Activated CD4-positive, alpha-beta T cell treated with anti-CD3 and anti-CD28 coated beads, Interleukin-2, amount 50 U/mL, for 16 hours (primary cell): ENCODE measurements at regions not wholly inside any gene's neighbourhood (a gene's known extent, or its start where the extent isn't known, plus 50 kb on each side); places are given as distances from the start of the nearest gene placed in this dataset.
A peak's percentile ranks its signal among the peaks of the same experiment; 100 is the strongest.

Source experiments
- DNase-seq: peaks from one replicate; pipeline ENCODE4 v3.0.0-alpha.2; 2020

DNA sequence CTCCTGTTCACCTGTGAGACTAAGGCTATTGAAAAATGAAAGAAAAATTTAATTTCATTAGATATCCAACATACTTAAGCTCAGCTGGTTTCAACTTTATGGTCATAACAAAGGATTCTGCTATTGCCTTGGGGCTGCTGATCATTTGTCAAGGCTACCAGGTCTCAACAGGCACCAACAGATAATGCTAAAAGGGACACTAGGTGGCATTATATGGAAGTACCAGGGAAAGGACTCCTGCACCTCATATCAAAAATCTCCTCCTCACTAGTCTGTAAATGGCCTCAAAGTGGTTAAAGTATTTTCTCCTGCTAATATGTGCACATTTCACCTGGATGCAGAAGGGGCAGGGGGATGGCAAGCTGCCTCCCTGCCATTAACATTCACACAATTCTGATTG, 167.9 kb upstream of the REG3A start:
- no peak for DNase-seq

DNA sequence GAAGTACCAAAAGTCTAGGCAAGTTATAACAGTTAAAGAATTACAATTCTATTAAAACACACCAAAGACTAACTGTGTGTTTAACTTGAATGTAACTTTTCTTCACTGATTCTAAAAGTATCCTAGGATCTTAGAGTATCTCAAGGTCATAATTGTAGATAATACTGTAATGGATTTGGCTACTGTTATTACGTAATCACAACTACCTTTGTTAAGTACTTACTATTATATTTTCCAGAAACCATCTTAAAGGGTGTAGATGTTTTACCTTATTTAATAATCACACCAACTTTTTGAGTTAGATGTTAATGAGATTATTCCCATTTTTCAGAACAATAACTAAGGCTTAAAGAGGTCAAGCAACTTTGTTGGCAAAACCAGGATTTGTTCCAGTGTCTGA, 161.3 kb upstream of the REG3A start:
- DNase-seq = no peak

DNA sequence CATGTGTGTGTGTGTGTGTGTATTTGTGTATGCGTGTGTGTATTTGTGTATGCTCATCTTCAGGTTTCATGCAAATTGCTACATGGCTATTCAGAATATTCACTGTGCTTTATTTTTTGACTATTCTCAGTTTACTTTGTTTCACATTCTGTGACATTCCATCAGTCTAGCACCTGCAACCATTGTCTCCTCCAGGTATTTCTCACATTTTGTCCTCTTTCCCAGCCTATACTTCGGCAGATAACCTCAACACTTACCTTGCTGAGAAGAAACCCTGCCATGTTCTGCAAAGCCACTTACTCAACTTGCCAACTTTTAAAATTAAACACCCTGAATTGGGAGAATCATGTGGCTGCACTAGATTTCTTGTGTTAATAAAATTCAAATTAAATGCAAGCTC, 135.4 kb upstream of the REG3A start:
- DNase-seq = no peak

DNA sequence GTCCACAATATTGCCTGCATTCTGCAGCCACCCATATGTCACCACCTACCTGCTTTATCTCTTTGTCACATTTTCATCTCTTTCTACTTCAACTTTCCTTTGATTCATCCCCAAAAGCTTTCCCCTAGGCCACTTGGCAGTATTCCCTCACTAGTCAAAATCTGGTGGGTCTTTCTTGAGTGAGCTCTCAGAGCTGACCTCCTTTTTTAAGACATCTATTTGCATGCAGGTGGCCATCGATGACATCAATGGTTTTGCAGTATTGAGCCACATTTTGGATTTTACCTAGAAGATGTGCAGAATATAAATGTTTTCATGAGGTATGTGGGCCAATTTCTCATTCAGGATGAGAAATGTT, 133.4 kb upstream of the REG3A start:
- no peak for DNase-seq

DNA sequence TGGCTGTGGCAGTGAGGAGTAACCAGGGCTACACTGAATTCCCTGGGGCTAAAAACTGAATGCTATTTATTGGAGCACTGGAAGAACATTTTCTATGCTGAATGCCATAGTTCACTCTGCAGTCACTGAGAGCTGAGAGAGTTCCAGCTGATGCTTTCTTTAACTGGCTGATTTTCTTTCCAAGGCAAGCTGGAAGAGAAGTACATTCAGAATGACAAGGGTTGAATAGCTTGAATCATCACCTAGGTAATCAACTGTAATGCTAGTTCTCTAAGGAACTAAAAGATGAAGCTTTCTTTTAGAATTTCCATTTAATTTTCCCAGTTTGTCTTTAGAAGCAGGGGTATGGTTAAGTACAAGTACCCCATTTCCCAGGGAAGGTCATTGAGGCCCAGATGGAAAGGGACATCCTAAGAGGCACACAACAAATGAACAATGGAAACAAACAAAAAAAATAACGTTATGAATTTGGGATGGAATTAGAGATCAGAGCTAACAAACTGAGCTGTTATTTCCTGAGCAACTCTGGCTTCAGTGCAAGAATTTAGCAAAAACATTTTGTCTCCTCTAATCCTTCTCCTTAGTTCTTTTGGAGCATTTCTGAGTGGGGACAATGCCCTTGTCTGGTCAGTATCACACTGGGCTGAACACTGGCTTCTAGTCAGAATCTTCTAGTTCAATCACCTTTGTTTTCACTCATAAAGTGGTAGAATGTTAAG, 132.8 kb upstream of the REG3A start:
- no peak for DNase-seq

DNA sequence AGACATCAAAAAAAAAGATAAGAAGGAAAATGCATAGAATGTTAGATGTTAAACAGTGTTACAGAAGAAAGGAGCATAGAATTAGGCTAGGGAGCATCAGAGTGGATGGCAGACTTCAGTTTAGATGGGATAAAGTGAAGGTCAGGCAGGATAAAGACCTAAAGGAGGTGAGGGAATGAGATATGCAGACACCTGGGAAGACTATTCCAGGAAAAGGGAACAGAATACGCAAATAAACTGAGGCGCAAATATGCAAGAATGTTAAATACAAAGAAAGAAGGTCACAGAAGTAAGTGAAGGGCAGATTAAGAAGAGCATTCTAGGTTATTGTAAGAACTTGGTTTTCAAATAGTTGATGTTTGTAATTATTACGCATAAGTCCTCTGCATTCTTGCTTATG, 116.3 kb upstream of the REG3A start:
- no peak for DNase-seq

DNA sequence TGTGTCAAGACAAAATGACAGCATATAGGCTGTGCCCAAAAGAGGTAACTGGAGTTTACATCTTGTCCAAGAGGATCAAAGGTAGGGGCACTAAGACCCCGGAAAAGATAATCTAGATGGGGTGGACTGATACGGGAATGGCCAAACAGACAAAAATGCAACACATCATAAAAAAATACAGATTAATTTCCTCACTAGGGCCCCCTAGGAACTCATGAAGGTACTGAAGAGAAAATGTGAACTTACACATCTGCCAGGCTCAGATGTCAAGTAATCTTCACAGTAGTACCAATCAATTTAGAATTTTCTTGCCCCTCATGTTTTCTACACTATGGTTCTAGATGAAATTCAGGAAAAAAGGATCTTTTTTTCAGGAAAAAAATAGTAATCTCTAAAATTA, 115.6 kb upstream of the REG3A start:
- DNase-seq = no peak

DNA sequence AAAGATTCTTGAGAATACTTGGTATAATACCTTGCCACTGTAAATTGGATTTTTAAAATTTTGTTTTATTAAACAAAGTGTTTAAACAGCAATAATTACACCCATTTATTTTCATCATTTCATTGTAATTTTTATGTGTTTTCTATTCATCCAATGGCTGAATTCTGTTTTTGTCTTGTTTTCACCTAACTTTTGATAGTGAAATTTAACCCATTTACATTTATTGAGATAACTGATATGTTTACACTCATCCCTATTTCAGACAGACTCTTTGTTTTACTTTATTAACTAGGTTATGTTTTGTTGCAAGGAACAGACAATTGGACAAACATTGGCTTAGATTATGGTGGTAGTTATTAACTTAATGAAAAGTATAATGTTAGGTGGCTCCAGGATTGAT, 113.1 kb upstream of the REG3A start:
- DNase-seq = no peak

DNA sequence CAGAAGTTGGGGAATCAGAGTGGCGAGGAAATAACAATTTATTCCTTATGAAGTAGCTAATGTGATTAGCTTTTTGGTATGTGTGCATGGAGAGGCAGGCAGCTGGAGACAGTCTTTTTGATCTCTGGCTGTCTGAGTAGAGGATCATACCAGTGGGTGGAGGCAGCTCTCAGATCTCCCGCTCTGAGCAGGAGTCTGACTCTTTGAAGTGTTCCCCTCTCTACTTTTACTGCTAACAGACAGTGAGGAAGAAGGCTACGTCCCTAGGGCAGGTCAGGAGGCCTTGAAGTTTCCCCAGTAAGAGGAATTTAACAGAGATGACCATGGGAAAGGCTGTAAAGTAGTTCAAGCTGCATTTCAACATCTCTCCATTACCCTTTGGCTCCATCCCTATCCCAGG, 111.9 kb upstream of the REG3A start:
- DNase-seq = no peak

DNA sequence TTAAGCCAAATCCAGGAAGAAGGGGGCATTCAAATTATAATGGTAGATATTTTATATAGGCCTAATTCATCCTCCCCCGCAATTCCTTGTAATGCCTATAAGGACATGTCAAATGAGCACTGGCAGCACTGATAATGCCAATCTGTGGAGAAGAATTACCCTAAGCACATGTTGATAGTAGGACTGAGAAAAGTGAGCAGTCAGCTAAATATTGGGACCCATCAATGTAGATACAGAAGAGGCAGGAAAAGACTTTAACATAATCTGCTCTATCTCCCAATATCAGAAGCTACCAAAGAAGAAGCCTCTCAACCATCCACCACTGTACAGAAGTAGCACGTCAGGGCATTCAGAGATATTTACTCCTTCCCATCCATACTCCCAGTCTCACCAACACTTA, 101.3 kb upstream of the REG3A start:
- DNase-seq = no peak

DNA sequence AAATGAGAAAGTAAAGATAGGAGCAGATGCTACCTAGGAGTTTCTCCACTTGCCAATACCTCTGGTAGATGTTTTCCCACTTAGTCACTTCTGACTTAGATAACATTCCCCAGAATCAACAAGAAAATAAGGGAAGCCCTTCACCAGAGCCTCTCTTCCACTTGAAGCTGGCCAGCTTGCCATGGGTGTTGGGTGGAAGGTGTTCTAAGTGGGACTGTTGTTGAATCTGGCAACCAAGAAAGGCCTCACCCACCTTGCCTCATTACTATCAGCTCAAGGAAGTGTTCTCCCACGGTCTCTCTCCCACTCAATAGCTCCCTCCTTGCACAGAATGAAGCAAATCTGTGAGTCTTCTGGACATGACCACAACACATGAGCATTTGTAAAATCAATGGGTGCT, 100.4 kb upstream of the REG3A start:
- DNase-seq = no peak

DNA sequence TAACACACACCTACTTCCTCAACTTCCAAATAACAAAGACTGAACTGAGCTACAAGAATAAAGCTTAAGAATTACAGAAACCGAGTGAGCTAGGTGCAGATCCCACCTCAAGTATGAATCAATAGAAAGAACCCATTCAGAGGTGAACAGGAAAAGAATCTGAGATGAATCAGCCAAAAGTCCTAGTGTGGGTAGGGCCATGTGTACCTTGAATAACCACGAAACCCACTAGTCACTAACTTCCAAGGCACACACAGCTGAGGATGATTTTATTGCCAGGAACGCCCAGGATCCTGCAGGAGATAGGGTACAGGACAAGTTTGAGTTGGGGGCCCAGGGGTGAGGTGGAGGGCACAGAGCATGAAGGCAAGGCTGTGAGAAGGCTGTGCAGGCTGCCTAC, 99.7 kb upstream of the REG3A start:
- no peak for DNase-seq

DNA sequence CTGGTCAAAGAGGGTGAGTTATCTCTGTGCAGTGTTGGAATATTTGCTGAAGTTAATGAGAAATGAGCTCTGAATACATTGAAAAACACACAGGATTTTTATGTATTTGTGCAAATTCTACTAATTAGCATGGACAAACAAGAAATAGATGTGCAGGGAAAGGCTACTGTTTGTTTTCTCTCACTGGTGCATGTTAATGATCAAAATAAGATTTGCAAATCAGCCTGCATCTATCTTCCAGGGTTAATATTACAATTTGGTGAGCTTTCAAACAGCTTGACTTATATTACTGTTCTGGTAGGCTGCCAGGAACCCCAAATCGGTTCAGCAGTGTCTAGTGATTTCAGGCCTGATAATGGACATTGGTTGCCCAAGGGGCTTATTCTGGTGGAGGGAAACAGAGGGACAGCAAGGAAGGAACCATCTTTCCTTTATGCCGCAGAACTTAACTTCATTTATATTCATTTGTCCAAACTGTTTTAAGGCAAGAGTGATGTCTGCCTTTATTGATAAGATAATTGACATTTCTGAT, 93.8 kb upstream of the REG3A start:
- no peak for DNase-seq

DNA sequence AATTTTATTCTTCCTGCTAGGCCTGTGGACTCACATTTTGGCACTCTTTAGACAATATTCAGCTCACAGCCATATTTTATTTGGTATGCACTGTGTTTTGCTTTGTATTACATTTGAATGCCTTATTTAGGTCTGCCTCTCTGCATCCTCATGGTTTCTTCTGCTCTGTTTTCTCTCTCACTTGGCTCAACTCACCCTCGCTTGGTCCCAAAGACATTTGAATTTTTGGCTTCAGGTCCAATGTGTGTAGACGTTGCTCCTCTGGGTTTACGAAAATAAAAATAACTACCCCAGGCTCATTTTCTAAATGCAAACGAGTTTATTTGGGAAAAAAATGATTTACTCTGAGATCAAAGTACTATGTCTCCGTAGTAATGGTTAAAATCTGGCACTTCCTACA, 91.1 kb upstream of the REG3A start:
- no peak for DNase-seq

DNA sequence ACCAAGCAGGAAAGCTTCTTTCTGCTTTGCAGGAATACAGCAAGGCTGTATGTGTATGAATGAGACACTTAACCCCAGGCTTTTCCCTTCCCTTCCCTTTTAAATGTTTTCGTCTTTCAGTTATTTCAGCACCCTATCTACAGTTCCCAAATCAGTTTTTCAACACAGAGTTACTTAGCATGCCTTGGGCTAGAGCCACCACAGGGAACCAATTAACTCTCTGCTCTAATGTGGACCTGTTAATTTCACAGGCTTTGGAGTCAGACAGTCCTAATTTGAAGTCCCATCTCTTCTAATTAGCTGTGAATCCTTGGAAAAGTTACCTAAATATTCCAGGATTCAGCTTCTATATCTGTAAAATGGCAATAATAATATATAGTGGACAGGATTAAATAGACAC, 89.2 kb upstream of the REG3A start:
- DNase-seq = no peak

DNA sequence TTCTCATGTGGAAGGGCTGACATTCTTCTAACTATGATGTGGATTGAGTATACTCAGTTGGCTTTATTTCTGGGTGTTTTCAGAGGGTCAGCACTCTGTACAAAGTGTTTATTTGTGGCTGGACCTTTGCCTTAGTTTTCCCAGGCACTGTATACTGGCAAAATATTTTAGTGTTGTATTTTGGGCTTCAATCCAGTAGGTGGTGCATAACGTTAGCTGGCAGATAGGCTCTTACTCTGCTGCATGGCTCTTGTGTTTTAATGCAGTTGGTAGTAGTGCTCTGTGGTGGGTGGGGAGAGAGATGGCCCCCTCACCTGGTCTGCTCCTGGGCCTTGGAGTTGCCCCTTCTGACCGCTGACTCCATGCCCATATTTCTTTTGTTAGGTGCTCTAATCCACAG, 75.6 kb upstream of the REG3A start:
- no peak for DNase-seq

DNA sequence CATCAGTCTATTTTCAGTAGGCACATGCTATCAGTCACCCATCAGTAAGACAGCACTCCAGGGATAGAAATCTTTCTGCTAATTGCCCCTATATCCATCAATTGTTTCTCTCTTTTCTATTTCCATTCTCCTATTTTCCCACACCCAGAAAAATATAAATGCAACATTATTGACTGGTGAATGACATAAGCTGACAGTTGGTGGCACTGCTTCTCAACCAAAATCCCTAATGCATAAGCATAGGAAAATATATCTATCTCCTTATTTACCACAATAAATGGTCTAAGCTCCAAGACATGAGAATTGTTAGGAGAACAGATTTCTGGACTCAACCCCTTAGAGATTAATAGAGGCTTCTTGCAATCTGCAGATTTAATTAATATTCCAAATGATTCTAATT, 64.0 kb upstream of the REG3A start:
- DNase-seq = no peak

DNA sequence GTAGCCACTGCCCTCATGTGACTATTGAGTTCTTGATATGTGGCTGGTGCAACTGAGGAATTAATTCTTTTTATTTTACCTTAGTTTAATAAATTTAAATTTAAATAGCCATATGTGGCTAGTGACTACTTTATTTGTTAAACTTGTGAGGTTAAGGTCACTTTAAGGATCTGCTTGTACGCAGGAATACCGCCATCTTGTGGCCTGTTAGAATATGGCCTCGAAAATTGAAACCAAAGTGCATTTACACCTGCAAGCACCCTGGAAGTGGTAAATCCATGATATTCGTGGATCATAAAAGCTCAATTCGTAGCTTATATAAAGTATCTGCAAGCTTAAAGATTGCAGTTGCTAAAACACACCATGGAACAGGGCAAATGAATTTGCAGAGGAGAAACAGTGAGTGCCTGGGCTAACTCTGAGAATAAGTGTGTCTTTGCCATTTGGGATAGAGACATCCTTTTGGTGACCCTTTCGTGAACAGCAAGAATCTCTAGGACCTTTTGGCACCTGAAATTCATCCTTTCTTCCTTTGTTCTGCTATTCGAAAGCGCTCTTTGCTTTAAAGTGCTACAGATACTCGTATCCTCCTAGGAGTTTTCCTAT, 59.9 kb upstream of the REG3A start:
- DNase-seq = peak; percentile 39

DNA sequence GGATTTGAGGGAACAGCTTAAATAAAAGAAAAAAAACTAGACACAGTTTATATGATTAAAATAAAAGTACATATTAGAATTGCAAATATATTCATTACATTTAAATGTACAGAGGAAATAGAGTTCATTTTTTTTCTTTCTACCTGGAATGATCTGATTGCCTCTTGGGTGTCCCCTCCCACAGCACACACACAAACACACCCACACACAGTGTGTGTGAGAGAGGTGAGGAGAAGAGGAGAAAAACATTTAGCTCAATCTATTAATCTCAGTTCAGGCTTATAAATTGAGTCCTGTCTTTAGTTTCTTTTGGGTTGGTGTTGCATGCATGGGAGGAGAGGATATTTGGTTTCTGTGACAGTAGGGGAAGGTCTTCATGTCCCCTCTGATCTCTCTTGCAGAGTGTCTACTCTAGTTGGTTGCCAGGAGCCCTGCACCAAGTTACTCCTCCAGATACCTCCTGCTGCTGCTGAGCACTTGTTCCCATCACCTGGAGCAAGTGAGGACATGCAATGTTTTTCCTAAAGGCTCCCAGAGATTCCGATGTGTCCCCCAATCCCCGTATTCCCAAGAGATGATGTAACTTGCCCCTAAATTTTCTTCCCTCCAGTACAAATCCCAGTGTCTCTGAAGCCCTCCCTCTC, 50.8 kb upstream of the REG3A start:
- no peak for DNase-seq
